ENCODE measurements at regions not wholly inside any gene's neighbourhood (a gene's known extent, or its start where the extent isn't known, plus 50 kb on each side); places are given as distances from the start of the nearest gene placed in this dataset.
"Not testable (repeated sequence)": the region's sequence is repeated elsewhere in the genome, so short reads cannot be mapped to it uniquely, and the experiment has no call there.

GRCh38 chr4:165767671-165768070 lies 105.4 kb upstream of the TLL1 start:
- DNase-seq (ENCODE audit: low spot score): no peak

DNA sequence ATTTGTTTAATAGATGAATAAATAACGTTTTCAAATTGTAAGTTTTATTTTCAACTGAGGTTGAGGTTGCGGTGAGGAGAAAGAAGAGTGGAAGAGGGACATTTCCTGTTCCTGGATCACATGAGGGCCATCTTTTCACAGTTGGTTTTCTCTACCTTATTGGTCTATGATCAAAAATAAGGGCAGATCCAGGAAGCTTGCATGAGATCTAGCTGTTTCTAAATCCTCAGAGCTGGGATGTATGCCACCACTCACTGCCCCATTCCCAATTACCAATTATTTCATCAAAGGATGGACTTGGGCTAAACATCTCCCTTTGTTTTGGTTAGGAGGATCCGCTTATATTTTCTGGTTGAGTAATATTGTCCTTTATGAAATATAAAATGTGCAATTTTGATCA lies 104.8 kb upstream of the TLL1 start:
- DNase-seq (ENCODE audit: low spot score): no peak

DNA sequence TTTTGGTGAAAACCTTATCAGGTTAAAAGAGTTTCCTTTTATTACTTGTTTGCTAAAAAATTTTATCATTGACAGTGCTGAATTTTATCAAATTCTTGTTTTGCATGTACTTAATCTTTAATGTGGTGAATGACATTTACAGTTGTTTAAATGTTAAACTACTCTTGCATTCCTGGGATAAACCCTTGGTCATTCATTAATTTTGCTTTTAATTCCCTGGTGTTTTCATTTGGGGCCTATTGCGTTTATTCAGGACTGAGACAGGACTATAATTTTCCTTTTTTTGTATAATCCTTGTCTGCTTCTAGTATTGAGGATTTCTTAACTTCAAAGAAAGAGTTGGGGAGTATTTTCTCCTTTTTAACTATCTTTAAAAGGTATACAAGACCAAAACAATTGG lies 98.7 kb upstream of the TLL1 start:
- no peak for DNase-seq (ENCODE audit: low spot score)

DNA sequence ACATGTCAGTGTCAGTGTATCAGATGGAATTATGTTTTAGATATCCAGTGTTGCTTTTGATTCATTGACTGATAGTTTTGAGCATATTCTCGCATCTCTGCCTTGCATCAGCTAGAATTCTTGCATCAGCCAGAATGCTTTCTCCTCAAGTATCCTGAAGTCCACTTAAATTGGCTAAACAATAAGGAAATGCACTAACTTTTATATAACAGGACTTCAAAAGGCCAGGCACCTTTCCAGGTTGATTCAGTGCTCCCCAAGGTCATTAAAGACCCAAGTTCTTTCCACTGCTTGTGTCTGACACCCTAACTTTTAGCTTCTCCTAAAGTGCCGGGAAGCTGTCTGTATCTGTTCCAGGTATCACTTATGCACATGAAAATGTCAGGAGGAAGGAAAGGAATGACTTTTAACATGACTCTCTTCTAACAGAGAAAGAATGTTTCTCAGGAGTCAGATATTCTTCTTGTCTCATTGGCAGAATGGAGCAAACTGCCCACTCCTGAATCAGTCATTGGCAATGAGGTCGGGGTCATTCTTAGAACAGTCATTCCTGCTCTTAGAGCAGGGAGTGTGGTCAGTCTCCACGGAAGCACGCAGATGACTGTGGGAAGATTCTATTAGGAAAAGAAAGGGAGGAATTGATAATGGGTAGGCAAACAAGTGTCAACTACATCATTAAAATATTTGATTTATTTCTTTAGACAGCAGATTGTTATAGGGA lies 92.9 kb upstream of the TLL1 start:
- DNase-seq (ENCODE audit: low spot score): no peak

DNA sequence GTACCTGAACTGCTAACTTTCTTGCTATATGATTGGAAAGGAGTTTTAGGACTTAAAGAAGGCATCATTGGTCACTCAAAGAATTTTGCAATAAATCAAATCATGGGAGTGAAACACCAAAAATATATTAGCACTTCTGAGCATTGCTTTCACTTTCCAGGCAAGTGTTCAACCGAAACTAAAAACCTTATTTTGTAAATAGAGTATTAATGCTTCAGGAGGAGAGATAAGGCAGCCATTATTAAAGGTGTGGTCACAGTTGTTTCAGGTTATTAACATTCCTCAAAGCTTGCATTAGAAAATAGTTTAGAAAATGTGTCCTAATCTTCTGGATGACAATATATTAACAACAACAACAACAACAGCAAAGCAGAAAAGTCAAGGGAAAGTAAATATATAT lies 92.3 kb upstream of the TLL1 start:
- no peak for DNase-seq (ENCODE audit: low spot score)

DNA sequence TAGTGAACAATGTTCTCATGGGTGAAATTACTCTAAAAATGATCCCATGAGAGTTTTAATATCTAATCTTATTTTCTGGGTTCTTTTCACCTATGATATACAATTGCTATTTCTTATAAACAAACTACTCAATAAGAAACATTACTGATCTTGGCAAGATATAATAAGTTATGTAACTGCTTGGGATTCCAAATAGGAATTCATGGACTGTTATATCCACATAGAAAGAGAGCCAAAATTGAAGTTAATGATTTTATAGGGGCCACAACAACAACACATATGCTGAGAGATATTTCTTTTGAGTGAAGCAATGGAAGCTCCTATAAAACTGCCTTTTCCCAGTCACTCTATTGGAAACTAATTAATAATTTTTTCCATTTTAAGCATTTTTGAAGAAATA lies 90.4 kb upstream of the TLL1 start:
- no peak for DNase-seq (ENCODE audit: low spot score)

DNA sequence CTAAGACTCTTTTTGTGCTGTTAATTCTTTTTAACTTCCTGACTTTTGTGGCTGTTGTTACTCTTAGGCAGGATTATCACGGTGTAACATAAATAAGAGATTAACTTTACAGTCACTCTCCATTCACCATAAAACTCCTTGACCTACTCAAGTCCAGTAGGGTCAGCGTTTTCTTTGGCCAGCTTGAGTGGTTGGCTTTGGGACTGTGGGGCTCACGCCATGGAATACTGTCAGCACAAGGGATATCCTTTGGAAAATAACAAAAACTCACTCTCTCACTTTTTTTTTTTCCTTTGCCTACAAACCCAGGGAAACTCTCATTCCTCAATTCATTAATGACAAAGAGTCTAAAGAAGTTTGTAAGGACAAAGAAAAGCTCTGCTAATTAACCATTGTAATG lies 89.4 kb upstream of the TLL1 start:
- no peak for DNase-seq (ENCODE audit: low spot score)

GRCh38 chr4:165784672-165785071 lies 88.4 kb upstream of the TLL1 start:
- no peak for DNase-seq (ENCODE audit: low spot score)

- no peak for DNase-seq (ENCODE audit: low spot score)
Observed at GRCh38 chr4:165785337-165785736, 87.7 kb upstream of the TLL1 start.

DNA sequence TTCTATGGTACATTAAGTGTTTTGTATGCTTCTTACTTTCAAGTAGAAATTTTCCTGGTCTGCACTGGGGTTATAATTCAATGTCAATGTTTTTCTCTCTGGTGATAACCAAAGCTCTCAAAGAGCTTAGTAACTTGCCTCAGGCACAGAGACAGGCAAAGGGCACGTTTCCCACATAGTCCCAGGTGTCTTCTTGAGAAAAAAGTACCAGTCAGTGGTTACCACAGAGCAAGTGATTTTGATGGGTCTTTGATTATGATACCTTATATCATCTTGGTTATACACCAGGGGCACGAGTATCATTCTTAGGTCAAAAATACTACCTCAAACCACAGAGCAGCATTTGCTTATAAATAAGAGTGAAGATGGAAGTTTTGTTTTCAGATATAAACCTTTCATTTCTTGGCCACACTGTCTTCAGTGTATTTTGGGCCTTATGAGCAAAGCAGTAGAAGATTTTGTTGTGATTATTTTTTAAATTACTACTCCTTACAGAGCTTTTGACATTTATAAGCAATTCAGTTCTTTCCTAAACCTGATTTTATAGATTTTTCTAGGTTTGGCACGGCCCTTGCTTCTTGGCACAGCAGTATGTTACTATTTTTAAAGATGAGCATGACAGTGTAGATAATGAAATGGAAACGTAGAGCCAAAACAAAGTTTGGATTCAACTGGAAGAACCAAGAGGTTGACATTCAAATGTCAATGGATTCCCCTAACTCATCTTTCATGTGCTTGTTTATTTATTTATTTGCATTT lies 85.3 kb upstream of the TLL1 start:
- no peak for DNase-seq (ENCODE audit: low spot score)

DNA sequence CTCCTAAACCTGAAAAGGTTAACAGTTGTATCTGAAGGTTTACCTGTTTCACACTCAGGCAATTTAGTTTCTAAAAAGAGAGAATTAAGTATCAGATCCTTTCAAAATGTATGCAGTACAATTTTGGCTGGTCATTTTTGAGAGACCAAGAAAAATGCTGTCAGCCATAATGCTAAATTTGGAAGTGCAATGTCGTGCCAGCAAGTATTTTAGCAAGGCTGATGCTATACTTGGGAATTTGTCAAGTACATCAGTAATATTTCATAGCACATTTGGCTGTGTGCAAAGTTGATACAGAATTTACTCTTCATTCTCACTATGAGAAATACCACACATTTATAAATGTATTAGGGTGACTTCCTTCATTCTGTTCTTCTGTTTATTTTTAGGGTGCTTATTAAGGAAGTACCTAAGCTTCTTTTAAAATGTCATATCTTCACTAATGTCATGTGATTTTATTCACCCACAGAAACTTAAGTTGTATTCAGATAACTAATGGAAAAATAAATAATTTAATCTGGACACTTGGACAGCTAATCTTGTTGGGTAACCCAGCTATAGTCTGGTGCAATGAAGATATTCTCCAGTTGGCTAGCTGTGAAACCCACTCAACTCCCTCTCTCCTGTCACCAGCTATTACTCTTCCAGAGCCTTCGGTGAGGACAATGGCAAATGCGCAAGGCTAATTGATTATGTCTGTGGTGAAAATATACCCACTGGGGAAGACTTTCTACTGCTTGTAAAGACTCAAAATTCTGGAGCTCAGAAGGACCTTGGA lies 84.2 kb upstream of the TLL1 start:
- no peak for DNase-seq (ENCODE audit: low spot score)

DNA sequence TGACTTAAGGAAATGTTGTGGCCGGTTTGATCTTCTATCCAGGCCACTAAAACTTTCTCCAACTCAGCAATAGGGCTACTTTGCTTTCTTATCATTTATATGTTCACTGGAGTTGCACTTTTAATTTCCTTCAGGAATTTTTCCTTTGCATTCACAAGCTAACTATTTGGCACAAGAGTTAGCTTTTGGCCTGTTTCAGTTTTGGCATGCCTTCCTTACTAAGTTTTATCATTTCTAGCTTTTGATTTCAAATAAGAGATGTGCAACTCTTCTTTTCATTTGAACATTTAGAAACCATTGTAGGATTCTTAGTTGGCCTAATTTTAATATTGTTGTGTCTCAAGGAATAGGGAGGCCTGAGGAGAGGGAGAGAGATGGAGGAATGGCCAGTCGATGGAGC lies 79.8 kb upstream of the TLL1 start:
- no peak for DNase-seq (ENCODE audit: low spot score)

GRCh38 chr4:165794834-165795233 lies 78.2 kb upstream of the TLL1 start:
- no peak for DNase-seq (ENCODE audit: low spot score)

DNA sequence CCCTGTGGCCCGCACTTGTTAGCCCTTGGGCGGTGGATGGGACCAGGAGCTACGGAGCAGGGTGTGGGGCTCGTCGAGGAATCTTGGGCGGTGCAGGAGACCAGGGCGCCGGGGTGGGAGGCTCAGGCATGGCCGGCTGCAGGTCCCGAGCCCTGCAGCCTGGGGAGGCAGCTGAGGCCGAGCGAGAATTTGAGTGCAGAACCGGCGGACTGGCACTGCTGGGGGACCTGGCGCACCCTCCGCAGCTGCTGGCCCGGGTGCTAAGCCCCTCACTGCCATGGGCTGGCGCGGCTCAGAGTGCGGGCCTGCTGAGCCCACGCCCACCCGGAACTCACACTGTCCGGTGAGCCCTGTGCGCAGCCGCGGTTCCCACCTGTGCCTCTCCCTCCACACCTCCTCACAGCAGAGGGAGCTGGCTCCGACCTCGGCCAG lies 73.6 kb upstream of the TLL1 start:
- no peak for DNase-seq (ENCODE audit: low spot score)

- no peak for DNase-seq (ENCODE audit: low spot score)
Observed at GRCh38 chr4:165802452-165802851, 70.6 kb upstream of the TLL1 start.

DNA sequence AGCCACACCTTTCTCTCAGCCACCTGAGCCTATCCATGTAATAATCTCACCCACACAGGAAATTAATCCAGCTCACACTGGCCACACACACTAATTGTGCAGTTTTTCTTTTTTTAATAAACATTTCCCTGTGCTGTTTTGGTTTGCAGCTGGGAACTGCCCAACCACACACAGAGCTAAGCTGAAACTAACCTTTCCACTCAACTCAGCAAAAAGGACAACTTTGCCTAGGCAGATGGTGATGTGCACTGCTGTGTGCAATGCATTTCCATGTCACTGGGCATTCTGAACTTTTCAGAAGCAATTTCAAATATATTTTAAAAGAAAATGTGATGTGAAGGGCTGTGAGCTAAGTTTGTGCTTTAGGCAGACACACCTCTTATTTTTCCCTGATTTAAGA lies 70.0 kb upstream of the TLL1 start:
- no peak for DNase-seq (ENCODE audit: low spot score)

GRCh38 chr4:165805406-165805805 lies 67.6 kb upstream of the TLL1 start:
- no peak for DNase-seq (ENCODE audit: low spot score)

GRCh38 chr4:165806613-165807012 lies 66.4 kb upstream of the TLL1 start:
- no peak for DNase-seq (ENCODE audit: low spot score)

DNA sequence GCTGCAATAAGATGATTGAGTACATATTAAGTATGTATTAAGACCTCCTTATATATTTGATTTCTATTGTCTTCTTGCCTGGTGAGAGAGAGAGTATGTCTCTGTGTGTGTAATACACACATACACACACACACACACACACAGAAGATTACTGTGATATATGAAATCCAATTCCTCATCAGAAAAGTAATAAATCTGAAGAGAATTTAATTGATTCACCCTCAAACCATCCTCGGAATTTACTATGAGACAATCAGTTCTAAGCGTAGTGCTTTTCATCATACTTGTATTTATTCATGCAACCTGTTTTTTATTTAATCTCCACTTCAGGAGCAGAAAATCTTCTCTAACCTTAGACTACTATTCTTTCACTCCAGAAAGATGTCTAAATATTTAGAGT lies 62.3 kb upstream of the TLL1 start:
- DNase-seq (ENCODE audit: low spot score): no peak

DNA sequence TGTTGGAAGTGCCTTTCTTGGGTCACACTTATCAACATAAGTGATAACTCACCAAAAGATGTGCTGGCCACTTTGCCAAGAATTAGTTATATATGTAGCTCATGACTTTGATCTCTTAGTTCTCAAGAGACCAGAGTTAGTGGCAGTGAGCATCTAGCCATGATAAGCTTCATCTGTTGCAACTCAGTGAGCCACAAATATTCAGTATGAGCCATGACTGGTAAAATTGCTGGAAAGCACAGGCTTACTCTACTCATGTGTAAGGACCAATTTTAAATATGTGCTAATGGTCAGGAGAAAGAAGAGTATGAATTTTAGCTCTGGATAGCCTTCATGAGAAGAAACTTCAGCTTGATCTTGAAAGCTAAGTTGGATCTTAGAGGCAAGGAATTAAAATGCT lies 59.4 kb upstream of the TLL1 start:
- DNase-seq (ENCODE audit: low spot score): no peak

DNA sequence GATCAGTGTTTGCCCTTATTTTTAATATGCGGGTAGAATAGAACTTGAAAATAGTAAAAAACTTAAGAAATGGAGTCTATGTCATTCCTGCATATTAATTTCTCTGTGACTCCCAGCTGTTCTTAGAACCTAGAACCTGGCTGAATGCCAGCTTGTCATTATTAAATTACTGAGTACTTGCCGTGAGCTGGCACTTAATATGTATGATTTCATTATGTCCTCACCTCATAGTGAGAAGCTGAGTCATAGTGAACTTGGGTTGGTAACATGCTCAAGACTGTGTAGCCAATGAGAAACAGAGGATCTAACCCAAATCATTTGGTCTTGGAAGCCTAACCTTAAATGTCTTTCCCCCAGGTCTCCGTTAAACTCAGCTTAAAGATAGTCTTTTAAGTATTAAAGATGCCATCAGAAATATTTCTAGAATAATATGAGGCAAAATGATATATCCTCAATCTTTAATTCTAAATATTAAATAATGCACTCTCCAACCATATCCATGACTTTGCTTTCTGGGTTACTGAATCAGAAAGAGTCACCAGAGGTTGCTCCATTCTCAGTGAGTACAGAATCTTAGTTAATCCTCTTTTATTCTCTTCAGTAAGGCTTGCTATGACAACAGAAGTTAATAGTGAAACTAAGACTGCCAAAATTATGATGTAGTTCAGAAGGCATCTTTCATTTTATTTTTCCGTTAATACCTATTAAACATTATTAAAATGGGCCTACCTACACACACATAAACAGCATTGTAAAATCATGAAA lies 58.6 kb upstream of the TLL1 start:
- no peak for DNase-seq (ENCODE audit: low spot score)

- not testable (repeated sequence) for DNase-seq (ENCODE audit: low spot score)
Observed at GRCh38 chr4:165819126-165819525, 53.9 kb upstream of the TLL1 start.
